ENCODE measurements at regions not wholly inside any gene's neighbourhood (a gene's known extent, or its start where the extent isn't known, plus 50 kb on each side); places are given as distances from the start of the nearest gene placed in this dataset.

DNA sequence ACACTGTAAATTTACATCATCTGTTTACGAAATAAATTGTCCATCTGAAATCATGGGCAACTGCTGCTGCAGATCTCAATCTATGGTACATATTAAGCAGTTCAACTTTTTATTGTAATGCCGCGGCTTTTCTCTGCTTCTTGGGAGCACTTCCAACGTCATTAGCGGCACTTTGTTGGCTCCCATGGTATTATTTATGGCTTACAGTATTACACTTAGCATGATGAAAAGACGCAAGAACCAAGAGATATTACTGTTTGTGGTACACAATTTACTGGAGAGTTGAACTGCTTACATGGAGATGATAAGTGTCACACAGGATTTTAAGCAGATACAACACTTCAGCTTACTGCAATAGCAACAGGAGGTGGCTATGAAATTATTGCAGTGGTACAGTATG, 442.1 kb downstream of the PCDH20 start:
- Histone ChIP-seq H3K4me2 (no peak overlapping the region), H4K20me1 (ENCODE audit: insufficient read depth, poor library complexity, severe bottlenecking) (no peaks in the 10 kb centered on the region), H3K36me3 (replicated peaks; ENCODE audit: insufficient read depth, low read depth) (no peaks in the 10 kb centered on the region), H3K79me2 (no peaks in the 10 kb centered on the region), H3K9me2 (replicated peaks; ENCODE audit: insufficient read depth) (no peaks in the 10 kb centered on the region), H3K27me3 (no peaks in the 10 kb centered on the region), H3K27ac (no peak overlapping the region), H2AFZ (no peak overlapping the region), H3K4me1 (ENCODE audit: insufficient read depth) (no peaks in the 10 kb centered on the region), H3K4me3 (no peak overlapping the region), H3K9me3 (ENCODE audit: low read depth) (no peaks in the 10 kb centered on the region)
- 57% methylated on average over 6 of the region's 6 CpGs for WGBS (ENCODE audit: low lambda C conversion rate, missing lambda C conversion rate)
- no peak for DNase-seq (ENCODE audit: low spot score)
- TF ChIP-seq EZH2 (IDR thresholded peaks at IDR 0.05; ENCODE audit: borderline replicate concordance), result no peak
- no peak for TF ChIP-seq EZH2phosphoT487 (IDR thresholded peaks at IDR 0.05; ENCODE audit: low read depth, severe bottlenecking, unreplicated experiment)
- TF ChIP-seq, protein P1, sequence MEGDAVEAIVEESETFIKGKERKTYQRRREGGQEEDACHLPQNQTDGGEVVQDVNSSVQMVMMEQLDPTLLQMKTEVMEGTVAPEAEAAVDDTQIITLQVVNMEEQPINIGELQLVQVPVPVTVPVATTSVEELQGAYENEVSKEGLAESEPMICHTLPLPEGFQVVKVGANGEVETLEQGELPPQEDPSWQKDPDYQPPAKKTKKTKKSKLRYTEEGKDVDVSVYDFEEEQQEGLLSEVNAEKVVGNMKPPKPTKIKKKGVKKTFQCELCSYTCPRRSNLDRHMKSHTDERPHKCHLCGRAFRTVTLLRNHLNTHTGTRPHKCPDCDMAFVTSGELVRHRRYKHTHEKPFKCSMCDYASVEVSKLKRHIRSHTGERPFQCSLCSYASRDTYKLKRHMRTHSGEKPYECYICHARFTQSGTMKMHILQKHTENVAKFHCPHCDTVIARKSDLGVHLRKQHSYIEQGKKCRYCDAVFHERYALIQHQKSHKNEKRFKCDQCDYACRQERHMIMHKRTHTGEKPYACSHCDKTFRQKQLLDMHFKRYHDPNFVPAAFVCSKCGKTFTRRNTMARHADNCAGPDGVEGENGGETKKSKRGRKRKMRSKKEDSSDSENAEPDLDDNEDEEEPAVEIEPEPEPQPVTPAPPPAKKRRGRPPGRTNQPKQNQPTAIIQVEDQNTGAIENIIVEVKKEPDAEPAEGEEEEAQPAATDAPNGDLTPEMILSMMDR (IDR thresholded peaks at IDR 0.05; ENCODE audit: poor library complexity), result no peak

DNA sequence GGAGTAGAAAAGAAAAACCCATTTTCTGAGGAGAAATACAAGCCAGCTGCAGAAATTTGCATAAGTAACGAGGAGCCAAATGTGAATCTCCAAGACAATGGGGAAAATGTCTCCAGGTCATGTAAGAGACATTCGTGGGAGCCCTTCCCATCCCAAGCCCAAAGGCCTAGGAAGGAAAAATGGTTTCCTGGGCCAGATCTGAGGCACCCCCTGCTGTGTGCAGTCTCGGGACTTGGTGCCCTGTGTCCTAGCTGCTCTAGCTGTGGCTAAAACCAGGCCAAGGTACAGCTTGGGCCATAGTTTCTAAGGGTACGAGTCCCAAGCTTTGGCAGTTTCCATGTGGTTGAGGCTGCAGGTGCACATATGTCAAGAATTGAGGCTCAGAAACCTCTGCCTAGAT, 444.9 kb downstream of the PCDH20 start:
- Histone ChIP-seq H3K36me3 (replicated peaks; ENCODE audit: insufficient read depth, low read depth) (no peaks in the 10 kb centered on the region), H3K9me2 (replicated peaks; ENCODE audit: insufficient read depth) (no peaks in the 10 kb centered on the region), H3K4me3 (no peak overlapping the region), H3K9me3 (ENCODE audit: low read depth) (no peaks in the 10 kb centered on the region), H4K20me1 (ENCODE audit: insufficient read depth, poor library complexity, severe bottlenecking) (no peaks in the 10 kb centered on the region), H3K79me2 (no peaks in the 10 kb centered on the region), H3K27ac (no peak overlapping the region), H3K4me1 (ENCODE audit: insufficient read depth) (no peaks in the 10 kb centered on the region), H2AFZ (no peak overlapping the region), H3K27me3 (no peaks in the 10 kb centered on the region), H3K4me2 (no peak overlapping the region)
- 82% methylated on average over 4 of the region's 4 CpGs for WGBS (ENCODE audit: low lambda C conversion rate, missing lambda C conversion rate)
- DNase-seq (ENCODE audit: low spot score), result no peak
- TF ChIP-seq EZH2phosphoT487 (IDR thresholded peaks at IDR 0.05; ENCODE audit: low read depth, severe bottlenecking, unreplicated experiment), result no peak
- no peak for TF ChIP-seq EZH2 (IDR thresholded peaks at IDR 0.05; ENCODE audit: borderline replicate concordance)
- TF ChIP-seq, protein P1 (IDR thresholded peaks at IDR 0.05; ENCODE audit: poor library complexity), result no peak

DNA sequence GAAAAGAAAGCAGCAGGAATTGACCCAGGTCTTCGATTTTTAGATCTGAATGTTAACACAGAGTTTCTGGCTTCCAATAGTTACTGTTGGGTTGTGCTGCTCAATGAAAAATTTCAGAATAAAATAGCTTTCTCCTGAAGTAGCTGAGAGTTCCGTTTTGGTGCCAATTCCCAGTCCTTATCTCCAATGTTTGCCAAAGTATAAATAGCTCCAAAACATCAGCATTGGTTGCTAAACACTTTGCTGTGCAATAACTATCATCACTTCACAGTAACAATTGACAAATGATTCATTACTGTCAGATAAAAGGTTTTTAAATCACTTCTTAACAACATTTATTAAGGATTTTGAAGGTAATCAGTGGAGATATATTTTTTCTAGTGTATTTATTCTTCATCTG, 446.0 kb downstream of the PCDH20 start:
- TF ChIP-seq, protein P1 (IDR thresholded peaks at IDR 0.05; ENCODE audit: poor library complexity), result no peak
- Histone ChIP-seq H3K27ac (no peak overlapping the region), H3K4me2 (no peak overlapping the region), H3K79me2 (no peaks in the 10 kb centered on the region), H4K20me1 (ENCODE audit: insufficient read depth, poor library complexity, severe bottlenecking) (no peaks in the 10 kb centered on the region), H3K27me3 (no peaks in the 10 kb centered on the region), H3K36me3 (replicated peaks; ENCODE audit: insufficient read depth, low read depth) (no peaks in the 10 kb centered on the region), H3K4me3 (no peak overlapping the region), H3K4me1 (ENCODE audit: insufficient read depth) (no peaks in the 10 kb centered on the region), H2AFZ (no peak overlapping the region), H3K9me2 (replicated peaks; ENCODE audit: insufficient read depth) (no peaks in the 10 kb centered on the region), H3K9me3 (ENCODE audit: low read depth) (no peaks in the 10 kb centered on the region)
- WGBS (ENCODE audit: low lambda C conversion rate, missing lambda C conversion rate), result 48% methylated on average over 2 of the region's 2 CpGs
- DNase-seq (ENCODE audit: low spot score), result no peak

DNA sequence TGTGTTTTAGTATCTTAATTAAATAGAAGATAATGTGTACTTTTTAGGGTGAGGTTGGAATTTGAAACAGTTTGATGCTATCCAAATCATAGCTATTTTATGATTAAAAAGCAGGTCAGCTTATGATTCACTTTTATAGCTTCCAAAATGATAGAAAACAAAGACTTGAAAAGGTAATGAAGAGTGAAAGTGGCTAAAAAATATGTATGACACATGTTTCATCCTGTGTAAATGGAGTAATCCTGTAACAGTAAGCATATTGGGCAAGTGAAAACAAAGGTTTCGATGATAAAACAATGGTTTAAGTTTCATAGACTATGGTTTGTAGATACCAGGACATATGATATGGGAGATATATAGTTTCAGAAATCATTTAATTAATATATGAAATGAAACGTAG, 456.2 kb downstream of the PCDH20 start:
- TF ChIP-seq EZH2 (IDR thresholded peaks at IDR 0.05; ENCODE audit: borderline replicate concordance) (no peak), EZH2phosphoT487 (IDR thresholded peaks at IDR 0.05; ENCODE audit: low read depth, severe bottlenecking, unreplicated experiment) (no peak)
- TF ChIP-seq, protein P1 (IDR thresholded peaks at IDR 0.05; ENCODE audit: poor library complexity), result no peak
- H4K20me1 ChIP-seq (ENCODE audit: insufficient read depth, poor library complexity, severe bottlenecking), result no peaks in the 10 kb centered on the region
- 91% methylated on average over 2 of the region's 2 CpGs for WGBS (ENCODE audit: low lambda C conversion rate, missing lambda C conversion rate)

More for the DNA sequence above, 456.2 kb downstream of the PCDH20 start:
- Histone ChIP-seq H3K4me3 (no peak overlapping the region), H3K4me1 (ENCODE audit: insufficient read depth) (no peaks in the 10 kb centered on the region), H2AFZ (no peak overlapping the region), H3K4me2 (no peak overlapping the region), H3K36me3 (replicated peaks; ENCODE audit: insufficient read depth, low read depth) (no peaks in the 10 kb centered on the region), H3K27me3 (no peaks in the 10 kb centered on the region), H3K27ac (no peak overlapping the region), H3K79me2 (no peaks in the 10 kb centered on the region), H3K9me2 (replicated peaks; ENCODE audit: insufficient read depth) (no peaks in the 10 kb centered on the region), H3K9me3 (ENCODE audit: low read depth) (no peaks in the 10 kb centered on the region)
- DNase-seq (ENCODE audit: low spot score), result no peak

Data from hepatocyte (in vitro differentiated cells).